Fibroblast of lung (primary cell): ENCODE measurements at regions not wholly inside any gene's neighbourhood (a gene's known extent, or its start where the extent isn't known, plus 50 kb on each side); places are given as distances from the start of the nearest gene placed in this dataset.

Experiments used
- DNase-seq, 2 donors: peaks; one replicate each; pipeline versions ENCODE4 v3.0.0 to v3.0.0-alpha.2; 2010; ENCODE audit warnings: low read depth in 2 of 2
- H2AFZ ChIP-seq: 2 replicates; pipeline ENCODE4 v1.5.1; 2012; ENCODE audit warnings: low read length, control low read depth, inconsistent platforms
- H3K27ac ChIP-seq: 2 replicates; pipeline ENCODE4 v1.5.1; 2011; ENCODE audit warnings: low read length, control low read depth; ENCODE audit not compliant: insufficient read depth
- H3K27me3 ChIP-seq: 2 replicates; pipeline ENCODE4 v1.5.1; 2011; ENCODE audit warnings: mild to moderate bottlenecking, low read length; ENCODE audit not compliant: control insufficient read depth, insufficient read depth
- H3K36me3 ChIP-seq: 2 replicates; pipeline ENCODE4 v1.5.1; 2011; ENCODE audit warnings: low read length; ENCODE audit not compliant: control insufficient read depth, insufficient read depth
- H3K4me1 ChIP-seq: 2 replicates; pipeline ENCODE4 v1.5.1; 2011; ENCODE audit warnings: low read length; ENCODE audit not compliant: control insufficient read depth, insufficient read depth; ENCODE audit errors: extremely low read depth
- H3K4me2 ChIP-seq: 2 replicates; pipeline ENCODE4 v1.5.1; 2011; ENCODE audit warnings: low read length, control low read depth; ENCODE audit not compliant: insufficient read depth; ENCODE audit errors: extremely low read depth
- H3K4me3 ChIP-seq, 4 experiments: fragments of 200-600 bp in 1 of 4; sonication (generic) in 1 of 4; replicated peaks in 1 of 4; 2 replicates each; pipeline ENCODE4 v1.5.1; 2011 to 2016; ENCODE audit warnings: low read length in 4 of 4, low read depth in 3 of 4, mild to moderate bottlenecking in 3 of 4, control low read depth in 2 of 4, inconsistent platforms in 1 of 4, mixed read lengths in 1 of 4; ENCODE audit not compliant: insufficient read depth in 1 of 4; ENCODE audit errors: control extremely low read depth in 1 of 4
- H3K79me2 ChIP-seq: 2 replicates; pipeline ENCODE4 v1.5.1; 2012; ENCODE audit warnings: mild to moderate bottlenecking, low read length, inconsistent platforms; ENCODE audit not compliant: control insufficient read depth, insufficient read depth
- H3K9ac ChIP-seq: 2 replicates; pipeline ENCODE4 v1.5.1; 2011; ENCODE audit warnings: mild to moderate bottlenecking, low read length, control low read depth; ENCODE audit not compliant: insufficient read depth
- H3K9me3 ChIP-seq: 2 replicates; pipeline ENCODE4 v1.5.1; 2012; ENCODE audit warnings: low read depth, low read length; ENCODE audit not compliant: control insufficient read depth, insufficient read depth
- H4K20me1 ChIP-seq: 2 replicates; pipeline ENCODE4 v1.5.1; 2011; ENCODE audit warnings: low read length; ENCODE audit not compliant: control insufficient read depth, insufficient read depth; ENCODE audit errors: extremely low read depth
- EZH2 ChIP-seq: IDR thresholded peaks from 2 replicates; pipeline ENCODE4 v1.5.1; 2012; ENCODE audit warnings: low read length, control low read depth, mild to moderate bottlenecking; ENCODE audit errors: missing control alignments
- TF ChIP-seq, protein P1 (sequence below), 2 donors: IDR thresholded peaks in 1 of 2; conservative IDR thresholded peaks in 1 of 2; 1 replicate in 1 of 2; 2 replicates in 1 of 2; pipeline ENCODE4 v1.5.1; 2011 to 2012; ENCODE audit warnings: low read length in 2 of 2, control low read depth in 1 of 2, inconsistent platforms in 1 of 2, low read depth in 1 of 2, mild to moderate bottlenecking in 1 of 2

DNA sequence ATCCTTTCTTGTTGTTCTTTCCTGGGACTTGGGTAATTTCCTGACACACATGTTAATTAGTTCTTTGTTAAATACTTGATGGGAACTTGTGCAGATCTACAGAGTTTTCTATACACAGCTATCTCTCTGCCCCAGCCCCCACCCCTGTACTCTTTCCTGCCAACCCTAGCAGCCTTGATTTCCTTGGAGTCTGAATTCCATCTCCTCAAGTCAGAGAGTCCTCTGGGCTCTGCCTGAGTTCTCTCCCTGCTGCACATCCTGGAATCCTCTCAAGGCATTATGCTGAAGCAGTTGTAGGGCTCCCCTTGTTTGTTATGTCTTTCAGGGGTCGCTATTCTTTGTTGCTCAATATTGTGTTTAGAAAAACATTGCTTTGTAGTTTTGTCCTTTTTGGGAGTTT lies 384.7 kb downstream of the RPS6KC1 start:
- TF ChIP-seq EZH2: no peak
- TF ChIP-seq, protein P1, sequence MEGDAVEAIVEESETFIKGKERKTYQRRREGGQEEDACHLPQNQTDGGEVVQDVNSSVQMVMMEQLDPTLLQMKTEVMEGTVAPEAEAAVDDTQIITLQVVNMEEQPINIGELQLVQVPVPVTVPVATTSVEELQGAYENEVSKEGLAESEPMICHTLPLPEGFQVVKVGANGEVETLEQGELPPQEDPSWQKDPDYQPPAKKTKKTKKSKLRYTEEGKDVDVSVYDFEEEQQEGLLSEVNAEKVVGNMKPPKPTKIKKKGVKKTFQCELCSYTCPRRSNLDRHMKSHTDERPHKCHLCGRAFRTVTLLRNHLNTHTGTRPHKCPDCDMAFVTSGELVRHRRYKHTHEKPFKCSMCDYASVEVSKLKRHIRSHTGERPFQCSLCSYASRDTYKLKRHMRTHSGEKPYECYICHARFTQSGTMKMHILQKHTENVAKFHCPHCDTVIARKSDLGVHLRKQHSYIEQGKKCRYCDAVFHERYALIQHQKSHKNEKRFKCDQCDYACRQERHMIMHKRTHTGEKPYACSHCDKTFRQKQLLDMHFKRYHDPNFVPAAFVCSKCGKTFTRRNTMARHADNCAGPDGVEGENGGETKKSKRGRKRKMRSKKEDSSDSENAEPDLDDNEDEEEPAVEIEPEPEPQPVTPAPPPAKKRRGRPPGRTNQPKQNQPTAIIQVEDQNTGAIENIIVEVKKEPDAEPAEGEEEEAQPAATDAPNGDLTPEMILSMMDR (conservative IDR thresholded peaks at IDR 0.05 in 1 of 2, IDR thresholded peaks at IDR 0.05 in 1 of 2; ENCODE audit: low read depth in 1 of 2, low read length in 2 of 2): no peak
- Histone ChIP-seq H3K4me2 (no peak overlapping the region), H3K4me3 (no peak overlapping the region), H4K20me1 (no peaks in the 10 kb centered on the region), H3K9me3 (no peaks in the 10 kb centered on the region), H3K36me3 (no peaks in the 10 kb centered on the region), H2AFZ (no peak overlapping the region), H3K27ac (no peak overlapping the region), H3K4me1 (no peaks in the 10 kb centered on the region), H3K9ac (no peak overlapping the region), H3K79me2 (no peaks in the 10 kb centered on the region), H3K27me3 (no peaks in the 10 kb centered on the region)
- no peak for DNase-seq

DNA sequence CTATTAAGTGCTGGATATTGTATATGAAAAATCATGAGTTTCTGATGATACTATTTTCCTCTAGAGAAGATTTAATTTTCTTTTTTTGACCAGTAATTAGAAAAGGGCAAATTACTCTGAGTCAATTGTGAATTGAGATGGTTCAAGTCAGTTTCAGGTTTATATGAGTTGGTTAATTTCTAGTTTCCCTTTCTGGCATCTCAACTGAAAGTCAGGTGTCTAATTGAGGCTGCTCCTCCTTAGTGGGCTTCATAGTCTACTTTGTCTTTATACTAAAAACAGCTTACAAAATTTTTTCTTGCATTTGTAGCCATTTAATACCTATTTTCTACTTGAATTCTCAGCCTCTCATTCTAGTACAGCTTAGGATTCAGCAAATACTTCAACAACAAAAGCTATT lies 387.3 kb downstream of the RPS6KC1 start:
- DNase-seq: no peak
- Histone ChIP-seq H3K4me1 (no peaks in the 10 kb centered on the region), H3K36me3 (no peaks in the 10 kb centered on the region), H3K27me3 (no peaks in the 10 kb centered on the region), H3K4me2 (no peak overlapping the region), H2AFZ (no peak overlapping the region), H3K9ac (no peak overlapping the region), H4K20me1 (no peaks in the 10 kb centered on the region), H3K27ac (no peak overlapping the region), H3K9me3 (no peaks in the 10 kb centered on the region), H3K79me2 (no peaks in the 10 kb centered on the region), H3K4me3 (no peak overlapping the region)
- TF ChIP-seq EZH2: no peak
- TF ChIP-seq, protein P1 (conservative IDR thresholded peaks at IDR 0.05 in 1 of 2, IDR thresholded peaks at IDR 0.05 in 1 of 2; ENCODE audit: low read depth in 1 of 2, low read length in 2 of 2): no peak

DNA sequence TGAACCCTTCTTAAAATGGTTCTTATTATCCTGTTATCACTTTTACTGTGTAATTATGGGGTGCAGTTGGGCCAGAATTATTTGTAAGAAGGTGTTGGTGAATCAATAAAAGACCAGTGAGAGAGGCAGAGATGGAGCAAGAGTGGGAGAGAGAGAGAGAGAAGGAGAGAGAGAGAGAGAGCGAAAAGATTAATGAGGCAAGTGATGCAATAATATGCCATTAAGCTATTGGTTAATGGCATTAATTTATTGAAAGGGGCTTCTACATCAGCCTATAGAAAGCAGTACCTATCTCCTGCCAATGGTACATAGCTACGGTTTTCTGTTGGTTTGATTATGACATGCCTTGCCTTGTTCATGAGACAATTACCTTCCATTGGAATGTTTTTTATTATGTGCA lies 388.7 kb downstream of the RPS6KC1 start:
- no peak for TF ChIP-seq EZH2
- TF ChIP-seq, protein P1 (conservative IDR thresholded peaks at IDR 0.05 in 1 of 2, IDR thresholded peaks at IDR 0.05 in 1 of 2; ENCODE audit: low read depth in 1 of 2, low read length in 2 of 2): no peak
- Histone ChIP-seq H3K27me3 (no peaks in the 10 kb centered on the region), H3K9ac (no peak overlapping the region), H2AFZ (no peak overlapping the region), H3K4me1 (no peaks in the 10 kb centered on the region), H3K27ac (no peak overlapping the region), H3K4me3 (no peak overlapping the region), H4K20me1 (no peaks in the 10 kb centered on the region), H3K9me3 (no peaks in the 10 kb centered on the region), H3K36me3 (no peaks in the 10 kb centered on the region), H3K79me2 (no peaks in the 10 kb centered on the region), H3K4me2 (no peak overlapping the region)
- no peak for DNase-seq
